ENCODE measurements at regions not wholly inside any gene's neighbourhood (a gene's known extent, or its start where the extent isn't known, plus 50 kb on each side); places are given as distances from the start of the nearest gene placed in this dataset.
"Not testable (repeated sequence)": the region's sequence is repeated elsewhere in the genome, so short reads cannot be mapped to it uniquely, and the experiment has no call there.

- not testable (repeated sequence) for TF ChIP-seq CTCF (IDR thresholded peaks at IDR 0.05 in 4 of 5, conservative IDR thresholded peaks at IDR 0.05 in 1 of 5); POLR2A (IDR thresholded peaks at IDR 0.05)
Observed at GRCh38 chr7:150135620-150136190, 187.4 kb upstream of the LRRC61 start.
